ENCODE measurements at regions not wholly inside any gene's neighbourhood (a gene's known extent, or its start where the extent isn't known, plus 50 kb on each side); places are given as distances from the start of the nearest gene placed in this dataset.

- no peak for TF ChIP-seq CTCF (IDR thresholded peaks at IDR 0.05)
- TF ChIP-seq POLR2AphosphoS5 (IDR thresholded peaks at IDR 0.05) = no peak
- no peak for TF ChIP-seq POLR2A (IDR thresholded peaks at IDR 0.05)
- no peak for TF ChIP-seq EP300 (IDR thresholded peaks at IDR 0.05; ENCODE audit: low read depth)
- in situ Hi-C loops (cut with MboI; ENCODE audit: low pct_ligation_motif_present in 1 of 4, low pct_unique_long_range_greater_than_20kb in 1 of 4, low sequenced_read_pairs in 3 of 4) = no loop called here
- H3K36me3 ChIP-seq = no peaks in the 10 kb centered on the region
- no peak for DNase-seq
- H3K27me3 ChIP-seq = peaks cover 12% of the 10 kb centered on the region
- no peak overlapping the region for H3K4me3 ChIP-seq
- no peak overlapping the region for H3K27ac ChIP-seq
- H3K9me3 ChIP-seq = no peaks in the 10 kb centered on the region
- 43 to 66% methylated on average over 4 to 14 of the region's 14 CpGs for WGBS, 2 donors (ENCODE audit: low coverage in 1 of 2)
- intact Hi-C loops (cut with DNase I; ENCODE audit: low total_unique reads) = no loop called here
- no peaks in the 10 kb centered on the region for H3K4me1 ChIP-seq
These were observed 130.3 kb downstream of the MINAR1 start for GRCh38 chr15:79562403-79562815.

- Histone ChIP-seq H3K36me3 (no peaks in the 10 kb centered on the region), H3K27ac (no peak overlapping the region), H3K27me3 (peaks cover 12% of the 10 kb centered on the region), H3K4me1 (no peaks in the 10 kb centered on the region), H3K4me3 (no peak overlapping the region), H3K9me3 (no peaks in the 10 kb centered on the region)
- no peak for TF ChIP-seq POLR2A (IDR thresholded peaks at IDR 0.05)
- TF ChIP-seq CTCF (IDR thresholded peaks at IDR 0.05) = no peak
- TF ChIP-seq POLR2AphosphoS5 (IDR thresholded peaks at IDR 0.05) = no peak
- TF ChIP-seq EP300 (IDR thresholded peaks at IDR 0.05; ENCODE audit: low read depth) = no peak
- intact Hi-C loops (cut with DNase I; ENCODE audit: low total_unique reads) = no loop called here
- 71 to 73% methylated on average over 10 of the region's 10 CpGs for WGBS, 2 donors (ENCODE audit: low coverage in 1 of 2)
- no peak for DNase-seq
- in situ Hi-C loops (cut with MboI; ENCODE audit: low pct_ligation_motif_present in 1 of 4, low pct_unique_long_range_greater_than_20kb in 1 of 4, low sequenced_read_pairs in 3 of 4) = no loop called here
These were observed 130.8 kb downstream of the MINAR1 start for GRCh38 chr15:79562899-79563298.

GRCh38 chr15:79570004-79570403 is 137.9 kb downstream of the MINAR1 start:
- WGBS, 2 donors (ENCODE audit: low coverage in 1 of 2) = 65 to 68% methylated on average over 2 of the region's 2 CpGs

GRCh38 chr15:79572691-79573404 is 140.7 kb downstream of the MINAR1 start:
- H3K4me1 ChIP-seq = peaks cover 0 to 12% (median 4%) of the 10 kb centered on the region in 4 donors
- H3K36me3 ChIP-seq = no peaks in the 10 kb centered on the region
- no peaks in the 10 kb centered on the region for H3K9me3 ChIP-seq
- intact Hi-C loops (cut with DNase I; ENCODE audit: low total_unique reads) = no loop called here
- TF ChIP-seq POLR2A (IDR thresholded peaks at IDR 0.05) (no peak), CTCF (IDR thresholded peaks at IDR 0.05) (no peak), EP300 (IDR thresholded peaks at IDR 0.05; ENCODE audit: low read depth) (no peak), POLR2AphosphoS5 (IDR thresholded peaks at IDR 0.05) (no peak)
- no peaks in the 10 kb centered on the region for H3K27me3 ChIP-seq
- no peak for DNase-seq
- in situ Hi-C loops (cut with MboI; ENCODE audit: low pct_ligation_motif_present in 1 of 4, low pct_unique_long_range_greater_than_20kb in 1 of 4, low sequenced_read_pairs in 3 of 4) = no loop called here
- no peak overlapping the region for H3K27ac ChIP-seq
- no peak overlapping the region for H3K4me3 ChIP-seq
- 71 to 100% methylated on average over 2 to 6 of the region's 6 CpGs for WGBS, 2 donors (ENCODE audit: low coverage in 1 of 2)

More at GRCh38 chr15:79570004-79570403, 137.9 kb downstream of the MINAR1 start:
- Histone ChIP-seq H3K36me3 (no peaks in the 10 kb centered on the region), H3K9me3 (no peaks in the 10 kb centered on the region), H3K4me1 (peaks cover 0 to 12% (median 4%) of the 10 kb centered on the region in 4 donors), H3K27ac (no peak overlapping the region), H3K4me3 (no peak overlapping the region), H3K27me3 (no peaks in the 10 kb centered on the region)
- no peak for DNase-seq
- in situ Hi-C loops (cut with MboI; ENCODE audit: low pct_ligation_motif_present in 1 of 4, low pct_unique_long_range_greater_than_20kb in 1 of 4, low sequenced_read_pairs in 3 of 4) (no loop called here), intact Hi-C loops (cut with DNase I; ENCODE audit: low total_unique reads) (no loop called here)
- no peak for TF ChIP-seq CTCF (IDR thresholded peaks at IDR 0.05)
- TF ChIP-seq EP300 (IDR thresholded peaks at IDR 0.05; ENCODE audit: low read depth) = no peak
- no peak for TF ChIP-seq POLR2AphosphoS5 (IDR thresholded peaks at IDR 0.05)
- no peak for TF ChIP-seq POLR2A (IDR thresholded peaks at IDR 0.05)
